ENCODE measurements at regions not wholly inside any gene's neighbourhood (a gene's known extent, or its start where the extent isn't known, plus 50 kb on each side); places are given as distances from the start of the nearest gene placed in this dataset.

DNA sequence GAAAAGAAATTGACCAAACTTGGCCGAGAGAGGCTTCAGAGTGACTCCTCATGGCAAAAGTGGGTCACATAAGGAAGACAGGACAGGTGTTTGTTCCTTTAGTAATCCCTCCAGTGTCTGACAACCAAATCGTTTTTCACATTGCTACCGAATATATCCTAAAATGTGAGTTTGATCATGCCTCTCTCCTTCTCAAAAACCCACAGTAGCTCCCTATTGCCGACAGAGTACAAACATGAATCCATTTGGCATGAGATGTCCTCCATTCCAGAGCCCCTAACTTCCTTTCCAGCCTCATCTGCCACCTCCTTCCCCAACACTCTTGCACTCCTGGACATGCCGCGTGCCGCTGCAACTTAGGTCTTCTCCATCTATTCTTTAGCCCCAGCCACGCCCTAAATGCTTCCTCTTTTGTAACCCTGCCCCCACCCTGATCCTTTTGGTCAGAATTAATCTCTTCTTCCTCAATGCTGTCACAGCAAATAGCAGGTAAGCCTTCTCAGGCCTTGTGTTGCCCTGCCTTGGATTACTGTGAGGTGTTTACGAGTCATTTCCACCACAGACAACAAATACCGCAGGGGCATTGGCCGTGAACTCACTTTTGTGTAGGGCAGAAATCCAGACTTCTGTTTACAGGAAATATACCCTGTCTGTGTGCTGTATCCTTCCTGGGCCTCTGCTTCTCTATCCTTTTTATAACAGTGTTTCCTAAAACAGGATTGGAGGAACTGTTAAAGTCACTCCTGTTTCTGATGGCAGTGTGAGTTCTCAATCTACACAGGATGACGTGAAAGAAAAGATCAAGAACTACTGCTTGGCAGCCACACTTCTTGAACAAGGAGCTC lies 66.0 kb upstream of the FTH1 start:
- in situ Hi-C loops (cut with MboI; ENCODE audit: low sequenced_read_pairs), result no loop called here

GRCh38 chr11:62030071-62030684 lies 62.7 kb upstream of the FTH1 start:
- in situ Hi-C loops (cut with MboI; ENCODE audit: low sequenced_read_pairs), result no loop called here

GRCh38 chr11:62026739-62027370 lies 59.4 kb upstream of the FTH1 start:
- in situ Hi-C loops (cut with MboI; ENCODE audit: low sequenced_read_pairs), result no loop called here

- in situ Hi-C loops (cut with MboI; ENCODE audit: low sequenced_read_pairs), result no loop called here
Observed at GRCh38 chr11:62025487-62026105, 58.2 kb upstream of the FTH1 start.

GRCh38 chr11:62024936-62025486 lies 57.6 kb upstream of the FTH1 start:
- in situ Hi-C loops (cut with MboI; ENCODE audit: low sequenced_read_pairs), result no loop called here

DNA sequence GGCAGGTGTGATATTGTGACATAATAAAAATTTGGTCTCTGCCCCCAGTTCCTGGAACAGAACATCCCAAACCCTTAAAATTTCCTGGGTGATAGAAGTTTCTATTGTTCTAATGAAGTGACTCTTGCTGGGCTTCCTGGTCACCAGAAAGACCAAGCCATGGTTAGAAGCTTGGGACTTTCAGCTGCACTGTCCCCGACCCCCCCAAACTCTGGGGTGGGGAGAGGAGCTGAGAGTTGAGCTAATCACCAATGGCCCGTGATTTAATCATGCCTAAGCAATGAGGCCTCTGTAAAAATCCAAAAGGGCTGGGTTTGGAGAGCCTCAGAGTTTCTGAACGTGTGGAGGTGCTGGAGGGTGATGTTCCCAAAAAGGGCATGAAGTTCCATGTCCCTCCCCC lies 54.8 kb upstream of the FTH1 start:
- in situ Hi-C loops (cut with MboI; ENCODE audit: low sequenced_read_pairs), result no loop called here

DNA sequence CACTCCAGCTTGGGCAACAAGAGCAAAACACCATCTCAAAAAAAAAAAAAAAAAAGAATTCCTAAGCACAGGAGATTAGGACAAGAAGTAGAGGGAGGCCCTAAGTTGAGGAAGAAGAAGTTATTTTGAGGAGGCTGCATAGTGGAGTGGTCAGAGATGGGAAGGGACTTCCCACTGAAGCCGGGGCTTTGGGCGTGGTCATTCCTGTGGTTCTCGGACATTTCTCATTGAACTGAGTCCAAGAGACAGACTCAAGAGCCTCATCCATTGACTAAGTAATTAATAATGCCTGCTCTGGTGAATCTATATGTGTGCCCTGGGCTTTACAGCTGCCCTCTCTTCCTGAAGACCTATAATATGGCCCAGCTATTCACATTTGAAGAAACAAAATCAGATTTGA lies 53.2 kb upstream of the FTH1 start:
- in situ Hi-C loops (cut with MboI; ENCODE audit: low sequenced_read_pairs), result no loop called here

GRCh38 chr11:62018981-62019664 lies 51.7 kb upstream of the FTH1 start:
- in situ Hi-C loops (cut with MboI; ENCODE audit: low sequenced_read_pairs), result no loop called here

GRCh38 chr11:62017878-62018655 lies 50.6 kb upstream of the FTH1 start:
- in situ Hi-C loops (cut with MboI; ENCODE audit: low sequenced_read_pairs), result no loop called here
